Transverse colon (tissue), 4 donors: ENCODE measurements at regions not wholly inside any gene's neighbourhood (a gene's known extent, or its start where the extent isn't known, plus 50 kb on each side); places are given as distances from the start of the nearest gene placed in this dataset.

ENCODE experiments used
- DNase-seq: peaks from one replicate; pipeline ENCODE4 v3.0.0-alpha.2; 2019
- H3K27ac ChIP-seq, 4 donors: fragments of 200-600 bp; sonication (generic); 2 replicates each; pipeline ENCODE4 v1.5.1; 2016 to 2018; ENCODE audit warnings: inconsistent platforms in 4 of 4
- H3K27me3 ChIP-seq: fragments of 200-600 bp; sonication (generic); 2 replicates; pipeline ENCODE4 v1.5.1; 2017; ENCODE audit warnings: inconsistent platforms
- H3K36me3 ChIP-seq, 4 donors: fragments of 200-600 bp; sonication (generic); 2 replicates each; pipeline ENCODE4 v1.5.1; 2017 to 2019; ENCODE audit warnings: inconsistent platforms in 4 of 4
- H3K4me1 ChIP-seq, 4 donors: fragments of 200-600 bp; sonication (generic); 2 replicates each; pipeline ENCODE4 v1.5.1; 2017 to 2020; ENCODE audit warnings: inconsistent platforms in 4 of 4
- H3K4me3 ChIP-seq, 4 donors: fragments of 200-600 bp; sonication (generic); 1 replicate in 1 of 4; 2 replicates in 3 of 4; pipeline versions ENCODE4 v1.5.1 to v1.6.1; 2017 to 2019; ENCODE audit warnings: inconsistent platforms in 4 of 4
- H3K9me3 ChIP-seq, 2 donors: fragments of 200-600 bp; sonication (generic); 2 replicates each; pipeline ENCODE4 v1.5.1; 2017 to 2019; ENCODE audit warnings: inconsistent platforms in 2 of 2
- EP300 ChIP-seq: sonication (generic); formaldehyde crosslinking; IDR thresholded peaks from one replicate; pipeline ENCODE4 v1.6.1; 2017; ENCODE audit warnings: antibody characterized with exemption, low read depth
- POLR2A ChIP-seq: fragments of 450-650 bp; IDR thresholded peaks from one replicate; pipeline ENCODE4 v1.6.1; 2016; ENCODE audit warnings: antibody characterized with exemption, mild to moderate bottlenecking, moderate library complexity
- POLR2AphosphoS5 ChIP-seq, 3 donors: sonication (generic); formaldehyde crosslinking; IDR thresholded peaks; one replicate each; pipeline ENCODE4 v1.6.1; 2016; ENCODE audit warnings: antibody characterized with exemption in 3 of 3
- WGBS, 2 donors: methylation state at CpG; one replicate each; pipeline ENCODE4 v1.1.5; 2018; ENCODE audit warnings: low coverage in 1 of 2; 5-methylcytosine and 5-hydroxymethylcytosine counted together
- in situ Hi-C, 4 donors: fragments of 200-750 bp; cut with MboI; loops; one replicate each; pipeline versions ENCODE4 v1.15.0 to v1.15.1; 2017; ENCODE audit warnings: low sequenced_read_pairs in 3 of 4, low pct_ligation_motif_present in 1 of 4, low pct_unique_long_range_greater_than_20kb in 1 of 4
- intact Hi-C: fragments of 100-400 bp; cut with DNase I; formaldehyde crosslinking; loops from one replicate; pipeline ENCODE4 v1.15.1; 2023; ENCODE audit warnings: low total_unique reads
- TF ChIP-seq, protein P1 (sequence below), 5 experiments: fragments of 200-600 bp in 3 of 5; fragments of 450-650 bp in 2 of 5; sonication (generic) in 3 of 5; IDR thresholded peaks; 1 replicate in 2 of 5; 2 replicates in 3 of 5; pipeline ENCODE4 v1.5.1; 2016 to 2017; ENCODE audit warnings: antibody characterized with exemption in 5 of 5, inconsistent platforms in 3 of 5, mild to moderate bottlenecking in 2 of 5, moderate library complexity in 1 of 5

DNA sequence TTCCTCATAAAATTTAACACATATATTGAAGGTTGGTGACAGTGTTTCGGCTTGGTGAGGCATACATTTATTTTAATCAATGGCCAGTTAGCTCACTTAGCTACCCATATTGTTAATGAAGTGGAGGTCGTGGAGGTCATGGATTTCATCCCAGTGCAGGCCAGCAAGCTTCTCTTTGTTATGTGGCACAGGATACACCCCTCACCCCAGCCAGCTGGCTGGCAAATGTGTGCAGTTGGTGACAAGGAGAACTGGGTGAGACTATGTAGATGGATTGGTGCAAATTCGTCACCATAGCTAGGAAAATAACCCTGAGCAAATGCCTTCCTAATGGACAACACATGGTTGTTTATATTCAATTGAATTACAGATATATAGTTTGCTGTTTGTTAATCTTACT is 50.5 kb upstream of the FOXP2 start:
- in situ Hi-C loops, result no loop called here
- no peak overlapping the region for H3K4me3 ChIP-seq
- no peaks in the 10 kb centered on the region for H3K4me1 ChIP-seq
- no peak overlapping the region for H3K27ac ChIP-seq
- H3K9me3 ChIP-seq, result no peaks in the 10 kb centered on the region
- no peak for TF ChIP-seq EP300
- no peak for TF ChIP-seq POLR2A
- TF ChIP-seq, protein P1, sequence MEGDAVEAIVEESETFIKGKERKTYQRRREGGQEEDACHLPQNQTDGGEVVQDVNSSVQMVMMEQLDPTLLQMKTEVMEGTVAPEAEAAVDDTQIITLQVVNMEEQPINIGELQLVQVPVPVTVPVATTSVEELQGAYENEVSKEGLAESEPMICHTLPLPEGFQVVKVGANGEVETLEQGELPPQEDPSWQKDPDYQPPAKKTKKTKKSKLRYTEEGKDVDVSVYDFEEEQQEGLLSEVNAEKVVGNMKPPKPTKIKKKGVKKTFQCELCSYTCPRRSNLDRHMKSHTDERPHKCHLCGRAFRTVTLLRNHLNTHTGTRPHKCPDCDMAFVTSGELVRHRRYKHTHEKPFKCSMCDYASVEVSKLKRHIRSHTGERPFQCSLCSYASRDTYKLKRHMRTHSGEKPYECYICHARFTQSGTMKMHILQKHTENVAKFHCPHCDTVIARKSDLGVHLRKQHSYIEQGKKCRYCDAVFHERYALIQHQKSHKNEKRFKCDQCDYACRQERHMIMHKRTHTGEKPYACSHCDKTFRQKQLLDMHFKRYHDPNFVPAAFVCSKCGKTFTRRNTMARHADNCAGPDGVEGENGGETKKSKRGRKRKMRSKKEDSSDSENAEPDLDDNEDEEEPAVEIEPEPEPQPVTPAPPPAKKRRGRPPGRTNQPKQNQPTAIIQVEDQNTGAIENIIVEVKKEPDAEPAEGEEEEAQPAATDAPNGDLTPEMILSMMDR (IDR thresholded peaks at IDR 0.05), result no peak
- TF ChIP-seq POLR2AphosphoS5 (IDR thresholded peaks at IDR 0.05), result no peak
- no peak for DNase-seq
- intact Hi-C loops, result no loop called here
- WGBS, 2 donors, result 48 to 49% methylated on average over 3 of the region's 3 CpGs
- H3K27me3 ChIP-seq, result no peaks in the 10 kb centered on the region
- H3K36me3 ChIP-seq, result no peaks in the 10 kb centered on the region

DNA sequence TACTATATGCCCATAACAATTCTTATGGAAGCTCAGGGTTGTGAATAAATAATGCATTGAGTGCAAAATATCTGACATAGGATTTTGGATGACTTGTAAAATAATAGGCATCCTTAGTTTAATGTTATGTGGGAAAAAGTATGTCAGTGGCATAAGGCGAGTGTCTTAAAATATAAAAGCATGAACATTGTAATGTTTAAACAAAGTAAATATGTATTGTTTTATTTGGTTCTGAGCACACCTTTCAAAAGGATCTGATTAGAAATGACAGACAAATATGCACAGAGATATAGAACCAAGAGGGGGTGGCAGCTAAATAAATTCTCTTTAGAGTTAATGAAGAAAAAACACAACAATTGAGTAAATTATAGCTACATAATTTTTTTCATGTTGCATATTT is 51.3 kb upstream of the FOXP2 start:
- WGBS, 2 donors, result 65 to 79% methylated on average over 1 of the region's 1 CpG
- H3K27ac ChIP-seq, result no peak overlapping the region
- H3K9me3 ChIP-seq, result no peaks in the 10 kb centered on the region
- in situ Hi-C loops (no loop called here), intact Hi-C loops (no loop called here)
- no peaks in the 10 kb centered on the region for H3K36me3 ChIP-seq
- H3K4me1 ChIP-seq, result no peaks in the 10 kb centered on the region
- DNase-seq, result no peak
- H3K4me3 ChIP-seq, result no peak overlapping the region
- TF ChIP-seq POLR2A (no peak), EP300 (no peak), POLR2AphosphoS5 (IDR thresholded peaks at IDR 0.05) (no peak)
- TF ChIP-seq, protein P1 (IDR thresholded peaks at IDR 0.05), result no peak
- H3K27me3 ChIP-seq, result no peaks in the 10 kb centered on the region

DNA sequence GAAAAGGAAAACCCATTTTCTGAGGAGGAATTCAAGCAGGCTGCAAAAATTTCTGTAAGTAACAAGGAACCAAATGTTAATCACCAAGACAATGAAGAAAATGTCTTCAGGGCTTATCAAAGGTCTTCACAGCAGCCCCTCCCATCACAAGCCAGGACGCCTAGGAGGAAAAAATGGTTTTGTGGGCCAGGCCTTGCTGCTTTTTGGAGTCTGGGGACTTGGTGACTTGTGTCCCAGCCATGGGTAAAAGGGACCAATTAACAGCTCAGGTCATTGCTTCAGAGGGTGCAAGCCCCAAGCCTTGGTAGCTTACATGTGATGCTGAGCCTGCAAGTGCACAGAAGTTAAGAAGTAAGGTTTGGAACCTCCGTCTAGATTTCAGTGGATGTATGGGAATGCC is 55.7 kb upstream of the FOXP2 start:
- no peak for DNase-seq
- Histone ChIP-seq H3K27me3 (no peaks in the 10 kb centered on the region), H3K9me3 (no peaks in the 10 kb centered on the region), H3K4me1 (no peaks in the 10 kb centered on the region), H3K36me3 (no peaks in the 10 kb centered on the region), H3K4me3 (no peak overlapping the region), H3K27ac (no peak overlapping the region)
- intact Hi-C loops, result no loop called here
- in situ Hi-C loops, result no loop called here
- TF ChIP-seq EP300, result no peak
- TF ChIP-seq, protein P1 (IDR thresholded peaks at IDR 0.05), result no peak
- no peak for TF ChIP-seq POLR2AphosphoS5 (IDR thresholded peaks at IDR 0.05)
- TF ChIP-seq POLR2A, result no peak
- 91% methylated on average over 2 of the region's 2 CpGs; no CpG with 5 or more reads in 1 of the 2 donors for WGBS, 2 donors

DNA sequence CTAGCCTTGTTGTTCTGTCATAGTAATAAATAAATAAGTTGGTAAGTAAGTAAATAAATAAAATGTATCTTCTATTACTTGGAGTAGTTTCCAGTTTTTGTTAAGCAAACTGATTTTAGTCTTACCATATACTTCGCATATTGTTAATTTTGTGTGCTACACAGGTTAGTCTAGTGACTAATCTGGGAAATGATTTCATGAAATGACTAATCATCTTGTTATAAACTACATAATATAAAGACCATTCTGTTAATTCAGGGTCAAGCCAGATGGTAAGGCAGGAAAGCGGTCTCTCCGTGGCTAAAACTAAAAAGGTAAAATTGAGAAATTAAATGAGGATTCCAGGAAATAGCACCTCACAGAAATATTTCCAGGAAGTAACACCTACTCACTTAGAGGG is 58.5 kb upstream of the FOXP2 start:
- H3K36me3 ChIP-seq, result no peaks in the 10 kb centered on the region
- WGBS, 2 donors, result 70 to 80% methylated on average over 3 of the region's 3 CpGs
- no peak for DNase-seq
- no peak overlapping the region for H3K27ac ChIP-seq
- H3K4me1 ChIP-seq, result no peaks in the 10 kb centered on the region
- intact Hi-C loops (no loop called here), in situ Hi-C loops (no loop called here)
- H3K9me3 ChIP-seq, result no peaks in the 10 kb centered on the region
- H3K27me3 ChIP-seq, result no peaks in the 10 kb centered on the region
- no peak overlapping the region for H3K4me3 ChIP-seq
- TF ChIP-seq POLR2AphosphoS5 (IDR thresholded peaks at IDR 0.05), result no peak
- TF ChIP-seq, protein P1 (IDR thresholded peaks at IDR 0.05), result no peak
- TF ChIP-seq EP300, result no peak
- TF ChIP-seq POLR2A, result no peak
